Skeletal muscle satellite cell (primary cell): ENCODE measurements at regions not wholly inside any gene's neighbourhood (a gene's known extent, or its start where the extent isn't known, plus 50 kb on each side); places are given as distances from the start of the nearest gene placed in this dataset.
"Not testable (repeated sequence)": the region's sequence is repeated elsewhere in the genome, so short reads cannot be mapped to it uniquely, and the experiment has no call there.

Experiments used
- H3K27me3 ChIP-seq: 2 replicates; pipeline ENCODE4 v1.7.0; 2013; ENCODE audit warnings: low read length; ENCODE audit not compliant: control insufficient read depth, insufficient read depth
- H3K36me3 ChIP-seq: 2 replicates; pipeline ENCODE4 v1.7.0; 2013; ENCODE audit warnings: mild to moderate bottlenecking, control low read depth, low read length; ENCODE audit not compliant: insufficient read depth
- H3K4me1 ChIP-seq: 2 replicates; pipeline ENCODE4 v1.7.0; 2013; ENCODE audit warnings: low read length; ENCODE audit not compliant: control insufficient read depth, insufficient read depth
- H3K4me2 ChIP-seq: 2 replicates; pipeline ENCODE4 v1.7.0; 2013; ENCODE audit warnings: mild to moderate bottlenecking, low read length
- H3K4me3 ChIP-seq: 2 replicates; pipeline ENCODE4 v1.7.0; 2013; ENCODE audit warnings: low read length
- H3K9ac ChIP-seq: 2 replicates; pipeline ENCODE4 v1.7.0; 2013; ENCODE audit warnings: mild to moderate bottlenecking, low read depth, low read length, moderate library complexity
- H3K9me3 ChIP-seq: replicated peaks from 2 replicates; pipeline ENCODE4 v1.7.0; 2013; ENCODE audit warnings: mild to moderate bottlenecking, control low read depth, low read length

- not testable (repeated sequence) for H3K27me3 ChIP-seq, H3K4me3 ChIP-seq, H3K4me2 ChIP-seq, H3K9ac ChIP-seq, H3K36me3 ChIP-seq, H3K9me3 ChIP-seq, H3K4me1 ChIP-seq
These were observed 167.6 kb upstream of the CXXC4 start for GRCh38 chr4:104662269-104662668.

- no peak overlapping the region for H3K4me2 ChIP-seq
- no peak overlapping the region for H3K9ac ChIP-seq
- H3K9me3 ChIP-seq, result no peaks in the 10 kb centered on the region
- H3K4me1 ChIP-seq, result no peaks in the 10 kb centered on the region
- H3K4me3 ChIP-seq, result no peak overlapping the region
- H3K36me3 ChIP-seq, result no peaks in the 10 kb centered on the region
- no peaks in the 10 kb centered on the region for H3K27me3 ChIP-seq
These were observed 182.4 kb upstream of the CXXC4 start for GRCh38 chr4:104677116-104677515.

- no peaks in the 10 kb centered on the region for H3K4me1 ChIP-seq
- no peaks in the 10 kb centered on the region for H3K9me3 ChIP-seq
- no peak overlapping the region for H3K4me2 ChIP-seq
- H3K27me3 ChIP-seq, result no peaks in the 10 kb centered on the region
- no peak overlapping the region for H3K9ac ChIP-seq
- no peaks in the 10 kb centered on the region for H3K36me3 ChIP-seq
- no peak overlapping the region for H3K4me3 ChIP-seq
These were observed 187.6 kb upstream of the CXXC4 start for GRCh38 chr4:104682311-104682710.

GRCh38 chr4:104693601-104694201 is 199.0 kb upstream of the CXXC4 start:
- Histone ChIP-seq H3K4me2 (no peak overlapping the region), H3K36me3 (no peaks in the 10 kb centered on the region), H3K9ac (no peak overlapping the region), H3K9me3 (no peaks in the 10 kb centered on the region), H3K4me1 (no peaks in the 10 kb centered on the region), H3K27me3 (no peaks in the 10 kb centered on the region), H3K4me3 (no peak overlapping the region)

- H3K4me1 ChIP-seq, result no peaks in the 10 kb centered on the region
- no peaks in the 10 kb centered on the region for H3K36me3 ChIP-seq
- no peaks in the 10 kb centered on the region for H3K27me3 ChIP-seq
- H3K9me3 ChIP-seq, result no peaks in the 10 kb centered on the region
- H3K4me3 ChIP-seq, result no peak overlapping the region
- no peak overlapping the region for H3K9ac ChIP-seq
- H3K4me2 ChIP-seq, result no peak overlapping the region
These were observed 221.9 kb upstream of the CXXC4 start for GRCh38 chr4:104716584-104716983.

- no peaks in the 10 kb centered on the region for H3K36me3 ChIP-seq
- no peak overlapping the region for H3K9ac ChIP-seq
- no peaks in the 10 kb centered on the region for H3K9me3 ChIP-seq
- no peak overlapping the region for H3K4me2 ChIP-seq
- no peaks in the 10 kb centered on the region for H3K4me1 ChIP-seq
- H3K27me3 ChIP-seq, result no peaks in the 10 kb centered on the region
- no peak overlapping the region for H3K4me3 ChIP-seq
These were observed 225.0 kb upstream of the CXXC4 start for GRCh38 chr4:104719539-104720230.

- Histone ChIP-seq H3K4me1 (no peaks in the 10 kb centered on the region), H3K9ac (no peak overlapping the region), H3K4me2 (no peak overlapping the region), H3K4me3 (no peak overlapping the region), H3K27me3 (no peaks in the 10 kb centered on the region), H3K9me3 (no peaks in the 10 kb centered on the region), H3K36me3 (no peaks in the 10 kb centered on the region)
These were observed 227.8 kb upstream of the CXXC4 start for GRCh38 chr4:104722467-104722866.

- H3K4me1 ChIP-seq, result peaks cover 12% of the 10 kb centered on the region
These were observed 231.3 kb upstream of the CXXC4 start for GRCh38 chr4:104726002-104726401.

GRCh38 chr4:104727643-104728042 is 232.9 kb upstream of the CXXC4 start:
- H3K9ac ChIP-seq, result no peak overlapping the region
- no peaks in the 10 kb centered on the region for H3K9me3 ChIP-seq
- H3K4me2 ChIP-seq, result no peak overlapping the region
- H3K4me3 ChIP-seq, result no peak overlapping the region
- H3K27me3 ChIP-seq, result no peaks in the 10 kb centered on the region
- H3K4me1 ChIP-seq, result peaks cover 12% of the 10 kb centered on the region
- H3K36me3 ChIP-seq, result no peaks in the 10 kb centered on the region

More at GRCh38 chr4:104726002-104726401, 231.3 kb upstream of the CXXC4 start:
- Histone ChIP-seq H3K9me3 (no peaks in the 10 kb centered on the region), H3K4me2 (no peak overlapping the region), H3K27me3 (no peaks in the 10 kb centered on the region), H3K4me3 (no peak overlapping the region), H3K36me3 (no peaks in the 10 kb centered on the region), H3K9ac (no peak overlapping the region)

- Histone ChIP-seq H3K9me3 (no peaks in the 10 kb centered on the region), H3K4me2 (peak overlapping the region; percentile 25), H3K4me3 (no peak overlapping the region), H3K27me3 (no peaks in the 10 kb centered on the region), H3K9ac (no peak overlapping the region), H3K4me1 (peaks cover 12% of the 10 kb centered on the region), H3K36me3 (no peaks in the 10 kb centered on the region)
These were observed 233.9 kb upstream of the CXXC4 start for GRCh38 chr4:104728380-104729122.

GRCh38 chr4:104732766-104733165 is 238.1 kb upstream of the CXXC4 start:
- Histone ChIP-seq H3K36me3 (no peaks in the 10 kb centered on the region), H3K9ac (no peak overlapping the region), H3K4me3 (no peak overlapping the region), H3K27me3 (no peaks in the 10 kb centered on the region), H3K9me3 (no peaks in the 10 kb centered on the region), H3K4me2 (no peak overlapping the region), H3K4me1 (peaks cover 12% of the 10 kb centered on the region)
